ENCODE measurements at regions not wholly inside any gene's neighbourhood (a gene's known extent, or its start where the extent isn't known, plus 50 kb on each side); places are given as distances from the start of the nearest gene placed in this dataset.

GRCh38 chr4:144298519-144298918 is 158.0 kb upstream of the GYPA start:
- Mint-ChIP-seq H3K4me1 (ENCODE audit: insufficient read depth, unreplicated experiment) (peaks cover 12% of the 10 kb centered on the region), H3K27ac (ENCODE audit: low read depth, unreplicated experiment) (no peak overlapping the region), H3K9me3 (ENCODE audit: unreplicated experiment) (no peaks in the 10 kb centered on the region), H3K27me3 (ENCODE audit: insufficient read depth, unreplicated experiment) (no peaks in the 10 kb centered on the region), H3K4me3 (ENCODE audit: unreplicated experiment) (no peak overlapping the region), H3K36me3 (ENCODE audit: insufficient read depth, unreplicated experiment) (no peaks in the 10 kb centered on the region)
- no peak for DNase-seq (ENCODE audit: unreplicated experiment)
- ChIA-PET POLR2A (no interaction called here), CTCF (interaction anchor here (0.6 kb wide), 1 partner anchor 43 kb away, joined by 3 read pairs; no protein-coding TSS in a partner anchor)
- intact Hi-C loops (cut with micrococcal nuclease): no loop called here
- no TSS peak for BruUV-seq (replicated peaks)
- no peak for TF ChIP-seq CTCF (IDR thresholded peaks at IDR 0.05; ENCODE audit: unreplicated experiment)

- intact Hi-C loops (cut with micrococcal nuclease): no loop called here
- ChIA-PET CTCF (interaction anchor here (0.6 kb wide), 1 partner anchor 11 kb away, joined by 3 read pairs; no protein-coding TSS in a partner anchor), POLR2A (no interaction called here)
- Mint-ChIP-seq H3K27me3 (ENCODE audit: insufficient read depth, unreplicated experiment) (no peaks in the 10 kb centered on the region), H3K4me3 (ENCODE audit: unreplicated experiment) (no peak overlapping the region), H3K9me3 (ENCODE audit: unreplicated experiment) (no peaks in the 10 kb centered on the region), H3K36me3 (ENCODE audit: insufficient read depth, unreplicated experiment) (no peaks in the 10 kb centered on the region), H3K4me1 (ENCODE audit: insufficient read depth, unreplicated experiment) (peaks cover 5% of the 10 kb centered on the region), H3K27ac (ENCODE audit: low read depth, unreplicated experiment) (no peak overlapping the region)
- TF ChIP-seq CTCF (IDR thresholded peaks at IDR 0.05; ENCODE audit: unreplicated experiment): no peak
- no TSS peak for BruUV-seq (replicated peaks)
- DNase-seq (ENCODE audit: unreplicated experiment): no peak
Observed at GRCh38 chr4:144300616-144301015, 160.1 kb upstream of the GYPA start.

GRCh38 chr4:144302704-144303536 is 162.4 kb upstream of the GYPA start:
- Mint-ChIP-seq H3K27ac (ENCODE audit: low read depth, unreplicated experiment) (no peak overlapping the region), H3K36me3 (ENCODE audit: insufficient read depth, unreplicated experiment) (no peaks in the 10 kb centered on the region), H3K4me1 (ENCODE audit: insufficient read depth, unreplicated experiment) (peaks cover 5% of the 10 kb centered on the region), H3K27me3 (ENCODE audit: insufficient read depth, unreplicated experiment) (no peaks in the 10 kb centered on the region), H3K9me3 (ENCODE audit: unreplicated experiment) (no peaks in the 10 kb centered on the region), H3K4me3 (ENCODE audit: unreplicated experiment) (no peak overlapping the region)
- intact Hi-C loops (cut with micrococcal nuclease): no loop called here
- POLR2A ChIA-PET: no interaction called here
- TF ChIP-seq CTCF (IDR thresholded peaks at IDR 0.05; ENCODE audit: unreplicated experiment): no peak
- DNase-seq (ENCODE audit: unreplicated experiment): no peak
- no TSS peak for BruUV-seq (replicated peaks)
- CTCF ChIA-PET: interaction anchor here (0.9 kb wide), 1 partner anchor 20 kb away, joined by 4 read pairs; no protein-coding TSS in a partner anchor

- no peaks in the 10 kb centered on the region for H3K27me3 Mint-ChIP-seq (ENCODE audit: insufficient read depth, unreplicated experiment)
- H3K4me3 Mint-ChIP-seq (ENCODE audit: unreplicated experiment): no peak overlapping the region
- intact Hi-C loops (cut with micrococcal nuclease): no loop called here
- BruUV-seq (replicated peaks): no TSS peak
- no peaks in the 10 kb centered on the region for H3K9me3 Mint-ChIP-seq (ENCODE audit: unreplicated experiment)
- H3K4me1 Mint-ChIP-seq (ENCODE audit: insufficient read depth, unreplicated experiment): peaks cover 5% of the 10 kb centered on the region
- POLR2A ChIA-PET: interaction anchor here (0.8 kb wide), 1 partner anchor 11 kb away, joined by 3 read pairs; no protein-coding TSS in a partner anchor
- H3K27ac Mint-ChIP-seq (ENCODE audit: low read depth, unreplicated experiment): no peak overlapping the region
- no peak for TF ChIP-seq CTCF (IDR thresholded peaks at IDR 0.05; ENCODE audit: unreplicated experiment)
- H3K36me3 Mint-ChIP-seq (ENCODE audit: insufficient read depth, unreplicated experiment): no peaks in the 10 kb centered on the region
- DNase-seq (ENCODE audit: unreplicated experiment): no peak
- CTCF ChIA-PET: interaction anchor here (0.9 kb wide), 1 partner anchor 19 kb away, joined by 4 read pairs; no protein-coding TSS in a partner anchor
Observed at GRCh38 chr4:144304025-144304424, 163.5 kb upstream of the GYPA start.
